Natural killer cell (primary cell): ENCODE measurements at regions not wholly inside any gene's neighbourhood (a gene's known extent, or its start where the extent isn't known, plus 50 kb on each side); places are given as distances from the start of the nearest gene placed in this dataset.
"Not testable (repeated sequence)": the region's sequence is repeated elsewhere in the genome, so short reads cannot be mapped to it uniquely, and the experiment has no call there.

Source experiments
- ATAC-seq, 3 donors: fragments of 150-1000 bp in 2 of 3; fragments of 200-7000 bp in 1 of 3; cut with Tn5 transposase; 1 replicate in 1 of 3; 2 replicates in 2 of 3; pipeline ENCODE4 v1.10.0; 2021; ENCODE audit warnings: mild to moderate bottlenecking in 2 of 3, moderate library complexity in 2 of 3
- DNase-seq, 2 donors: peaks; one replicate each; pipeline versions ENCODE4 v3.0.0 to v3.0.0-alpha.2; 2013 to 2021; ENCODE audit warnings: mixed read lengths in 1 of 2
- H3K27ac ChIP-seq: one replicate; pipeline ENCODE4 v1.5.1; 2013; ENCODE audit warnings: mild to moderate bottlenecking, low read length
- H3K27me3 ChIP-seq: one replicate; pipeline ENCODE4 v1.6.1; 2013; ENCODE audit warnings: low read length; ENCODE audit not compliant: control insufficient read depth, insufficient read depth
- H3K36me3 ChIP-seq: one replicate; pipeline ENCODE4 v1.6.1; 2013; ENCODE audit warnings: low read length; ENCODE audit not compliant: control insufficient read depth, insufficient read depth
- H3K4me1 ChIP-seq: one replicate; pipeline ENCODE4 v1.6.1; 2013; ENCODE audit warnings: low read length; ENCODE audit not compliant: control insufficient read depth, insufficient read depth
- H3K4me3 ChIP-seq: one replicate; pipeline ENCODE4 v1.5.1; 2013; ENCODE audit warnings: low read length
- H3K9me3 ChIP-seq: one replicate; pipeline ENCODE4 v1.6.1; 2013; ENCODE audit warnings: low read length; ENCODE audit not compliant: control insufficient read depth, insufficient read depth
- H3K27ac Mint-ChIP-seq, 2 donors: one replicate each; pipeline ENCODE4 v1.8.0; 2022; ENCODE audit warnings: mild to moderate bottlenecking in 2 of 2, mixed read lengths in 2 of 2, moderate library complexity in 1 of 2
- H3K27me3 Mint-ChIP-seq, 2 donors: one replicate each; pipeline ENCODE4 v1.8.0; 2022; ENCODE audit warnings: low read depth in 2 of 2, mixed read lengths in 2 of 2
- H3K36me3 Mint-ChIP-seq: one replicate; pipeline ENCODE4 v1.8.0; 2022; ENCODE audit warnings: mixed read lengths
- H3K4me1 Mint-ChIP-seq, 2 donors: one replicate each; pipeline ENCODE4 v1.8.0; 2022; ENCODE audit warnings: mixed read lengths in 2 of 2
- H3K4me3 Mint-ChIP-seq: one replicate; pipeline ENCODE4 v1.8.0; 2022; ENCODE audit warnings: mild to moderate bottlenecking, moderate library complexity, mixed read lengths
- H3K9me3 Mint-ChIP-seq, 2 donors: one replicate each; pipeline ENCODE4 v1.8.0; 2022; ENCODE audit warnings: mixed read lengths in 2 of 2
- WGBS: methylation state at CpG from one replicate; pipeline ENCODE4 v1.1.7; 2013; ENCODE audit warnings: missing lambda C conversion rate; ENCODE audit not compliant: insufficient coverage; 5-methylcytosine and 5-hydroxymethylcytosine counted together
- intact Hi-C: fragments of 100-400 bp; cut with micrococcal nuclease; formaldehyde crosslinking; loops from one replicate; pipeline ENCODE4 v1.14.2; 2022
- TF ChIP-seq, protein P1 (sequence below): fragments of 200-600 bp; IDR thresholded peaks from one replicate; pipeline ENCODE4 v1.8.0; 2022; ENCODE audit warnings: antibody characterized with exemption

DNA sequence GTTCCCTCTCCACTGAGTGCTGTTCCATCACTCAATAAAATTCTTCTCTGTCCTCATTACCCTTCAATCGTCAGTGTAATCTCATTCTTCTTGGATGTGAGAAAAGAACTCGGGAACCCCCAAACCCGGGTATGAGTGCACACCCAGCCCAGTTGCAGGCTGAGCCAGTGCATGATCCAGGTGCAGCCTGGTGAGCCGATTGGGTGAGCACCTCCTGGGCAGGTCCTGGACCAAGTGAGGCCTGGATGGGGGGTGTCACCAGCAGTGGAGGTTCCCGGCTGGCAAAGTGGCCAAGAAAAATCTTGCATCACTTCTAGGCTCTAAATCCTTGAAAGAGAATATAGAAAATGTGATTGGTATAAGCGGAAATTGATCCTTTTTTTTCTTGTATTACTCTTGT, 878.8 kb upstream of the KLHL1 start:
- Histone ChIP-seq H3K4me1 (no peaks in the 10 kb centered on the region), H3K27ac (no peak overlapping the region), H3K27me3 (no peaks in the 10 kb centered on the region), H3K4me3 (no peak overlapping the region), H3K36me3 (no peaks in the 10 kb centered on the region), H3K9me3 (peaks cover 5% of the 10 kb centered on the region)
- H3K27ac Mint-ChIP-seq, result no peak overlapping the region
- intact Hi-C loops, result no loop called here
- peaks cover 6 to 16% of the 10 kb centered on the region in 2 donors for H3K9me3 Mint-ChIP-seq
- DNase-seq, result no peak
- H3K4me3 Mint-ChIP-seq, result no peak overlapping the region
- ATAC-seq, result no peak
- whole genome bisulfite sequencing, result 90% methylated on average over 6 of the region's 6 CpGs
- TF ChIP-seq, protein P1, sequence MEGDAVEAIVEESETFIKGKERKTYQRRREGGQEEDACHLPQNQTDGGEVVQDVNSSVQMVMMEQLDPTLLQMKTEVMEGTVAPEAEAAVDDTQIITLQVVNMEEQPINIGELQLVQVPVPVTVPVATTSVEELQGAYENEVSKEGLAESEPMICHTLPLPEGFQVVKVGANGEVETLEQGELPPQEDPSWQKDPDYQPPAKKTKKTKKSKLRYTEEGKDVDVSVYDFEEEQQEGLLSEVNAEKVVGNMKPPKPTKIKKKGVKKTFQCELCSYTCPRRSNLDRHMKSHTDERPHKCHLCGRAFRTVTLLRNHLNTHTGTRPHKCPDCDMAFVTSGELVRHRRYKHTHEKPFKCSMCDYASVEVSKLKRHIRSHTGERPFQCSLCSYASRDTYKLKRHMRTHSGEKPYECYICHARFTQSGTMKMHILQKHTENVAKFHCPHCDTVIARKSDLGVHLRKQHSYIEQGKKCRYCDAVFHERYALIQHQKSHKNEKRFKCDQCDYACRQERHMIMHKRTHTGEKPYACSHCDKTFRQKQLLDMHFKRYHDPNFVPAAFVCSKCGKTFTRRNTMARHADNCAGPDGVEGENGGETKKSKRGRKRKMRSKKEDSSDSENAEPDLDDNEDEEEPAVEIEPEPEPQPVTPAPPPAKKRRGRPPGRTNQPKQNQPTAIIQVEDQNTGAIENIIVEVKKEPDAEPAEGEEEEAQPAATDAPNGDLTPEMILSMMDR, result no peak
- no peaks in the 10 kb centered on the region for H3K4me1 Mint-ChIP-seq
- peaks cover 9% of the 10 kb centered on the region for H3K36me3 Mint-ChIP-seq
- no peaks in the 10 kb centered on the region for H3K27me3 Mint-ChIP-seq

DNA sequence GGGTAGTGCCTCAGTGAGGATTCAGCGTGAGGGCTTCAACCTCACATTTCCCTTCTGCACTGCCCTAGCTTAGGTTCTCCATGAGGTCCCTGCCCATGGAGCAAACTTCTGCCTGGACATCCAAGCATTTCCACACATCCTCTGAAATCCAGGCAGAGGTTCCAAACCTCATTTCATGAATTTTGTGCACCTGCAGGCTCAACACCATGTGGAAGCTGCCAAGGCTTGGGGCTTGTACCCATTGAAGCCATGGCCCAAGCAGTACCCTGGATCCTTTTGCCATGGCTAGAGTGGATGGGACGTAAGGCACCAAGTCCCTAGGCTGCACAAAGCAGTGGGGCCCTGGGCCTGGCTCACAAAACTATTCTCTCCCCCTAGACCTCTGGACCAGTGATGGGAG, 877.1 kb upstream of the KLHL1 start:
- no peaks in the 10 kb centered on the region for H3K36me3 ChIP-seq
- intact Hi-C loops, result no loop called here
- H3K27me3 ChIP-seq, result no peaks in the 10 kb centered on the region
- 81% methylated on average over 2 of the region's 2 CpGs for WGBS
- no peak overlapping the region for H3K4me3 Mint-ChIP-seq
- DNase-seq, result no peak
- no peaks in the 10 kb centered on the region for H3K4me1 Mint-ChIP-seq
- TF ChIP-seq, protein P1, result no peak
- H3K4me3 ChIP-seq, result no peak overlapping the region
- peaks cover 5% of the 10 kb centered on the region for H3K9me3 ChIP-seq
- no peak for ATAC-seq
- H3K27me3 Mint-ChIP-seq, result no peaks in the 10 kb centered on the region
- no peaks in the 10 kb centered on the region for H3K4me1 ChIP-seq
- no peak overlapping the region for H3K27ac Mint-ChIP-seq
- H3K27ac ChIP-seq, result no peak overlapping the region
- H3K36me3 Mint-ChIP-seq, result peaks cover 9% of the 10 kb centered on the region
- H3K9me3 Mint-ChIP-seq, result peaks cover 6 to 17% of the 10 kb centered on the region in 2 donors

DNA sequence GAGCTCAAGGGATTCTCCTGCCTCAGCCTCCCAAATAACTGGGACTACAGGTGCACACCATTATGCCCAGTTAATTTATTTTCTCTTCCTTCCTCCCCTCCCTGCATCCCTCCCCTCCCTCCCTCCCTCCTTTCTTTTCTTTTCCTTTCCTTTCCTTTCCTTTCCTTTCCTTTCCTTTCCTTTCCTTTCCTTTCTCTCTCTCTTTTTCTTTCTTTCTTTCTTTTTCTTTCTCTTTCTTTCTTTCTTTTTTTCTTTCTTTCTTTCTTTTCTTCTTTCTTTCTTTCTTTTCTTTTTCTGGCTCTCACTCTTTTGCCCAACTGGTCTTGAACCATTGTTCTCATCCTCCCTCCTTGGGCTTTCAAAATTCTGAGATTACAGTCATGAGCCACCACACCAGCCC, 873.0 kb upstream of the KLHL1 start:
- ATAC-seq, H3K4me3 Mint-ChIP-seq, H3K4me3 ChIP-seq, H3K4me1 ChIP-seq, H3K4me1 Mint-ChIP-seq, H3K27ac ChIP-seq, H3K27me3 ChIP-seq, H3K9me3 ChIP-seq, DNase-seq, H3K36me3 Mint-ChIP-seq, H3K27ac Mint-ChIP-seq, H3K36me3 ChIP-seq, intact Hi-C loops, H3K27me3 Mint-ChIP-seq: not testable (repeated sequence)
- peaks cover 4 to 14% of the 10 kb centered on the region in 2 donors for H3K9me3 Mint-ChIP-seq

DNA sequence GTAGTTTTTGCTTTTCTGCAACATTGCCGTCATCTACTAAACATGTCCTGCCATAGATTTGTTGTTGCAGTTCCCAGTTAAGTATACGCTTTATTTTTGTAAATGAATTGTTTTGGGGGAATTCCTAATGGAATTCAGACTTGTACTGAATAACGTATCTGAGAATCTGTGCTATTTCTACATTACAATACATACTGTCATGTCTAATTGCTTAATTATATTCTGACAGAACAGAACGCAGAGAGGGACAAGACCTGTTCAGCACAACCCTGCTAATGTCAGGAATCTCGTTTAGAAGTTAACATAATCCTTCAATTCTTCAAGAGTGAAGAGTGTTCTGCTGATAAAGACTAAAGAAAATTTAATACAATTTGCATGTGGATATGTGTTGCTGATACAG, 861.1 kb upstream of the KLHL1 start:
- Mint-ChIP-seq H3K27me3 (no peaks in the 10 kb centered on the region), H3K4me1 (no peaks in the 10 kb centered on the region), H3K36me3 (no peaks in the 10 kb centered on the region), H3K4me3 (no peak overlapping the region), H3K9me3 (no peaks in the 10 kb centered on the region), H3K27ac (no peak overlapping the region)
- 77% methylated on average over 4 of the region's 5 CpGs for WGBS
- ATAC-seq (no peak), DNase-seq (no peak)
- H3K9me3 ChIP-seq, result peaks cover 2% of the 10 kb centered on the region
- no peaks in the 10 kb centered on the region for H3K36me3 ChIP-seq
- no peaks in the 10 kb centered on the region for H3K4me1 ChIP-seq
- H3K4me3 ChIP-seq, result no peak overlapping the region
- no peaks in the 10 kb centered on the region for H3K27me3 ChIP-seq
- TF ChIP-seq, protein P1, result no peak
- intact Hi-C loops, result no loop called here
- no peak overlapping the region for H3K27ac ChIP-seq
